ENCODE measurements at regions not wholly inside any gene's neighbourhood (a gene's known extent, or its start where the extent isn't known, plus 50 kb on each side); places are given as distances from the start of the nearest gene placed in this dataset.

DNA sequence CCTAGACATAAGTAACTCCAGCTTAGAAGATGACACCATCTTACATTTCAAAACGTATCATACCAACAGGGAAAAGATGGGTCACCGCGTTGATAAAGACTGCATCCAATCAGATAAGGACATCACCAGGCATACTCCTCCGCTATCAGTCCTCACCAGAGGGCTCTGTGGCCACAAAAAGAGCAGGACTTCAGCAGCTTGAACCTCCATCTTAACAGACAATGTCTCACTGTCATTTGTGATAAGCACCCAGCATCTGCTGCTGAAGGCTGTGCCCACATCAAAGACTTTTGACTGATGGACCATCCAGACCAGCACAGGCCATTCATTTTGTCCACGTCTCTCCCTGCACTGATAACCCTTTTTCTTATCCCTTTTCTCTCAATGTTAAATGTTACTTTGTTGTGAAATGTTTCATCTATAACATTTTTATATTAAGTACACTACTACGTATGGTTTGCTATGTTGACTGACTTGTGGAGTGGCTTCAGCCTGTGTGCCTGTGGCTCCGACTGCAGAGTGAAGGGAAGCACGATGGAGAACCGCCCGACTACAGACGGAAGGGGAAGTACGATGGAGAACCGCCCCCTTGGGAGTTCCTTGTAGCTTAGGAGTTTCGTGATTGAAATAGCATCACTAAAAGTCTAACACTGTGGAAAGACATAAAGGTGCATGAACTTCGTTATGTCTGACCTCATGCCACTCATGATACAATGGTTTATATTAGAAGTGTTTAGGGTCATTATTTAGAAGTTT lies 595.4 kb upstream of the AGA start:
- DNase-seq (ENCODE audit: low read depth), result no peak

DNA sequence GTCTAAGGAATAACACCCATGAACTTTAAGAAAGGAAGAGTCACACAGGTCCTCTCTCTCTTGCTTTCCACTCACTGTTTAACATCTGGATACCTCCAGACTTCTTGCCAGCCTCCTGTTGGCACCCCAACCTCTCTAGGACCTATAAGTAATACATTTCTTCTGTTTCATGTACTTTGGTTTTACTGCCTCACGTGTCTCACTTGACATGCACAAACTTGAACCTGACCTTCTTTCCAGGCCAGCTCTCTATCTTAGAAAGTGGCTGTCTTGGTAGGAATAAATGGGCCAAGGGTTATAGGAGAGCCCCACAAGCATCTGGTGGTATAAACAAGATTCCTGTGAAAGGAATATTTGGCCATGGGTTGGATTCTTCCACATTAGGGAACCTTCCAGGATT lies 614.8 kb upstream of the AGA start:
- DNase-seq (ENCODE audit: low read depth), result no peak

DNA sequence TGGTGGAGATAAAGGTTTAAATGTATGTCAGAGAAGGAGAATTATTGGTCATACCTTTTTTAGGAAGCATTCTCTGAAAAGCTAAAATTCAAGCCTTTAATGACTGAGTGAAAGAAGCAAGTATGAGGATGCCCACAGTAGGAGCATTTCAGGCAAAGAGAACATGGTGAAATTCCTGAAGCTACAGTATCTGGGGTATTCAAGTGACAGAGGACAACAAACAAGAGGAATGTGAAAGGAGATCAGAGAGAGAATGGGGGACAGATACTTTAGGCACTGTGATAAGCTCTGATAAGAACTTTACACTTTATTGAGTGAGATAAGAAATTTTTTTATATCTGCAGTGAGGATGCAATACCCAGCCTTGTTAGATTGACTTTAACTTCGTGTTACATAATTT lies 621.3 kb upstream of the AGA start:
- DNase-seq (ENCODE audit: low read depth), result no peak

DNA sequence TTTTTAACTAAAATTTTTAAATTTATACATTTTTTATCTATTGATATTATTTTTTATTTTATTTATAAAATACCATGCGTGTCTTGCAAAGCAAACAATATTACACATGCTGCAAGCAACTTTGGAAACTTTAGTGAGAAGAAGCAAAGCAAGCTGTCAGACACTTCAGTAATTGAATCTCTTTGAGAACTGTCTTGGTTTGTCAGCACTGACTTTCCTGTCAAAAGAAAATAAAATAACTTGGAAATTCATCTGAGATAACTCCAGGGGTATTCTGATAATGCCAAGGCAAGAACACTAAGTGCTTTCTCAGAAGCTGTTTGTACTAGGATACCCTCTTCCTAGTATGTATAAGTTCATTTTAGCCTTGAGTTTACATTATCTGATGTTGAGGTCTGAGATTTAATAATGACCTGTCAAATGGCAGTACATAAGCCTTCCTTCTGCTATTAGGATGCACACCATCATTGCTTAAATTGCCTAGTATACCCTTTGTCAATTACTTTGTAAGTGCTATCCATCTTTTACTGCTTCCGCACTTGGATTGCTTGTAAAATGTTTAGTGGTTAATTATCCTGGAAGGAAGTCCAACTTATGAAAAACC lies 624.2 kb upstream of the AGA start:
- no peak for DNase-seq (ENCODE audit: low read depth)

GRCh38 chr4:178068136-178068535 lies 625.9 kb upstream of the AGA start:
- no peak for DNase-seq (ENCODE audit: low read depth)

- DNase-seq (ENCODE audit: low read depth), result no peak
Observed at GRCh38 chr4:178070163-178070562, 627.9 kb upstream of the AGA start.

DNA sequence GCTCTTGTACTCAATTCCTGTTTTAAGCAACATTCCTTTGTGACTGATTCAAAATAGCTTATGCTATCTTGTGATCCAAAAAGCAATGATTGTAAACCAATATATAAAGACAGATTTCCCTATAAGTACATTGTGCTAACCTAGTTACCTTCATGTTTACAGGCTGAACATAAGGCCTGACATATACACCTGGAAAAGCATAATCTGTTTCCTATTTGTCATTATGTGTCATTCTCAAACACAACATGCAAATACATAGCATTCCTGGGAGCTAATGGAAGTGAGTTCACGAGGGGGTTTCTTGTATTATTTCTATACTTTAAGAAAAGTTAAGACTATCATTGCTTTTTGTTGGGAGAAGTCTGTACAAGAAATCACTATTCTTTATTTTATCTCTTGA lies 638.1 kb upstream of the AGA start:
- no peak for DNase-seq (ENCODE audit: low read depth)

- DNase-seq (ENCODE audit: low read depth), result no peak
Observed at GRCh38 chr4:178081176-178081575, 638.9 kb upstream of the AGA start.

GRCh38 chr4:178081896-178082295 lies 639.7 kb upstream of the AGA start:
- no peak for DNase-seq (ENCODE audit: low read depth)

DNA sequence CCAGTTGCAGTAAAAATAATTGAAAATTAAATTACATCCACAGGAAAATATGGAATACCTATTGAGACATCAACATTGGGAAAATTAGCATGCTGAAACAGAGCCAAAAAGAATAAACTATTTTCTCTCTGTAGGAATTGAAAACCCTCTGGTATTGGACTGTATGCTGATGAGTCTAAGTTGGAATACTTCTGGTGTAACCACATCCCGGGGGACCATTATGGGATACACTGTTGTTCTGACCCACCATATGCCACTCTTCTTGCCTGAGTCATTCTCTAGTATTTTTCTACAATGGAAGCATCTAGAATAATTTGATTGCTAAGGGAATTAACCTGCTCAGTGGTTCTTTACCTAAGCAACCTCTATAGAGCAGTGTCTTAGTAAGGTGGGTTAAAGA lies 640.7 kb upstream of the AGA start:
- DNase-seq (ENCODE audit: low read depth), result no peak

DNA sequence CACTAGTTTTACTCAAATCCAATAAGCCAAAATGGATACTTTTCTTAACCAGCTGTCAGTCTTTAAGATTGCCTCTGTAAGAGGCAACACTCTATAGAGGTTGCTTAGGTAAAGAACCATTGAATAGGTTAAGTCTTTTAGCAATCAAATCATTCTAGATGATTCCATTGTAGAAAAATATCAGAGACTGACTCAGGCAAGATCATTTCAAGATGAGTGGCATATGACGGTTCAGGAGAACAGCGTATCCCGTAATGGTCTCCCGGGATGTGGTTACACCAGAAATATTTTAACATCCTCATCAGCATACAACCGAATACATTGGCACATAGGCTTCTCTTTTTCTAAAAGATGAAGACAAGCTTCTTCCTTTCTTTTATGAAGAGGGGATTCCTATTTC lies 641.7 kb upstream of the AGA start:
- DNase-seq (ENCODE audit: low read depth), result no peak

DNA sequence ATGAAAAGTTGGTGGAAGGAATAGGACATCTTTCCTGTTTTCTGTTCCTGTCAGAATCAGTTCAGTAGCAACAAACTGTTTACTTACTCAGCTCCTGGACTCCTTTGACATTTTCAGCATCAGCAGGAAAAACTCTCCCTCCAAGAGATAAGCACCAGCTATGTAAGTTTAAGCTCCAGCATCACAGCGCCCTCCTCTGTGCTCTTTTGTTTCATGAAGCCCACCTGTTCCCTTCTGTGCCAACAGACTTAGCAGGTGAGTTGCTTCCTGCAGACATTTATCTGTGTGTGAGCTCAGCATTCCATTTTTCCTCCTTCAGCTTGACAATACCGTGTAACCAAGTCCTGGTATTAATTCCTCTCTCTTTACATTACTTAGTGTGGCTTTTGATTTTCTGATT lies 644.1 kb upstream of the AGA start:
- DNase-seq (ENCODE audit: low read depth), result no peak

DNA sequence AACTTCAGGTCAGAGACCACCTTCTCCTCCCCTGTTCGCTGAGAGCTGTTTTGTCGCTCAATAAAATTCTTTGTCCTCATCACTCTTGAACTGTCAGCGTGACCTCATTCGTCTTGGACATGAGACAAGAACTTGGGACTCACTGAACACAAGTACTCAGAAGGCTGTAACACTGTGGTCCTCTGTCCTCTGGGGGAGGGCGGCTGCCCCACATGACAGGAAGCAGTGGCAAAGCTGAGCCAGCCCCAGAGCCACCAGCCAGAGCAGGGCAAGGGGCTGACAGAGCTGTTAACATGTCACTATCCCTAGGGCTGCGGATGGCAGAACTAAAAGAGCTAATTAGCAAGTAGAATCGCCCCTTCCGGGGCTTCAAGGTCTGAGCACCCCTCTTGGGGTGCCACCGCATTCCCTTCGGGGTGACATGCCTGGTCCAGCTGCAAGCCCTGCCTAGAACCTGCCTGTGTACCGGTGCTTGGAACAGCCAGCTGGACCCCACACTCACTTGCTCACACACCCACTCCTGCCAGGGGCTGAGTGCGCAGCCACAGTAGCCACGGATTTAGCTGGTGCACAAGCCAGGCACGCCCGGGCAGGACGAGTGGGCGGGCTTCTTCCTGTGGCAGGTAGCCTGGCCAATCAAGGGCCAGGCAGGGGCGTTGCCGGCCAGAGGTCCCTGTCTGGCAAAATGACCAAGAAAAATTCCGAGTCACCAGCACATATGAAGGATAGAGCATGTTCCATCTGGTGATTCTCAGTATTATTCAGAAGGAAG lies 648.6 kb upstream of the AGA start:
- no peak for DNase-seq (ENCODE audit: low read depth)

GRCh38 chr4:178102139-178102538 lies 659.9 kb upstream of the AGA start:
- no peak for DNase-seq (ENCODE audit: low read depth)

DNA sequence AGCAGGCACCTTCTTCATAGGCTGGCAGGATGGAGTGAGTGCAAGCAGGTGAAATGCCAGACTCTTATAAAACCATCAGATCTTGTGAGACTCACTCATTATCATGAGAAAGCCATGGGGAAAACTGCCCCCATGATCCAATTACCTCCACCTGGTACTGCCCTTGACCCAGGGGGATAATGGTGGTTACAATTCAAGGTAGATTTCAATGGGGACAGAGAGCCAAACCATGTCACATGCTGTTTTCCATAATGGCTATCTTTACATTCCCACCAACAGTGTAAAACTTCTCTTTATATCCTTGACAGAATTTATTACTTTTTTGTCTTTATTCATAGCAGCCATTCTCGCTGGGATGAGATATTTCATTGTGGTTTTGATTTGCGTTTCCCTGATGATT lies 663.0 kb upstream of the AGA start:
- no peak for DNase-seq (ENCODE audit: low read depth)

- DNase-seq (ENCODE audit: low read depth), result no peak
Observed at GRCh38 chr4:178136736-178137345, 694.6 kb upstream of the AGA start.

- no peak for DNase-seq (ENCODE audit: low read depth)
Observed at GRCh38 chr4:178137732-178138471, 695.7 kb upstream of the AGA start.

DNA sequence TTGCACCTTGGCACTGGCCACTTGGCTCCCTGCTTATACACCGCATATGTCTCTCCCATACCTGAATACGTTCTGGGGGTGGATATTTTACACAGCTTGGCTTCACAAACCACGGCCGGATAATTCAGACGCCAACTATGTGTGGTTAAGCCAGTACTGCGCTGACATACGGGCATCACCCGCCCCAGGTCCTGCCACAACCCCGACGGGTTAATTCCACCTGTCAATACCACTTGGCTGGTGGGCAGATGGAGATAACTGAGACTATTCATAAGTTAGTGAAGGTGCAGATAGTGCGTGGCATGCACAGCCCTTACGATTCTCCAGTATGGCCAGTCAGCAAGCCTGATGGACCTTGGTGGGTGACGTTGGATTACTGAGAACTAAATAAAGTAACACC lies 696.3 kb upstream of the AGA start:
- no peak for DNase-seq (ENCODE audit: low read depth)

GRCh38 chr4:178140326-178140915 lies 698.2 kb upstream of the AGA start:
- no peak for DNase-seq (ENCODE audit: low read depth)

GRCh38 chr4:178142724-178143123 lies 700.5 kb upstream of the AGA start:
- DNase-seq (ENCODE audit: low read depth), result no peak

DNA sequence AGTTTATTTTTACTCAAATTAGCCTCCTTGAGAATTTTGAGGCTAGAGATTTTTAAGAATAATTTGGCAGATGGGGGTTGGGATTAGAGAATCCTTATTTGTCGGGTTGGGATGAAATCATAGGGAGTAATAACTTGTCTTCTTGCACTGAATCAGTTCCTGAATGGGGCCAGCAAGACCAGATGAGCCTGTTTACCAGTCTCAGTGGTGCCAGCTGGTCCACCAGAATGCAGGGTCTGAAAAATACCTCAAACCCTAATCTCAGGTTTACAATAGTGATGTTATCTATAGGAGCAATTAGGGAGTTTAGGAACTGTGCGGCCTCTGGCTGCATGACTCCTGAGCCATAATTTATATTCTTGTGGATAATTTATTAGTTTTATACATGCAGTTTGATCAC lies 705.9 kb upstream of the AGA start:
- DNase-seq (ENCODE audit: low read depth), result no peak

All from activated T-cell treated with anti-CD3 and anti-CD28 coated beads for 24 hours (primary cell).